ENCODE measurements at regions not wholly inside any gene's neighbourhood (a gene's known extent, or its start where the extent isn't known, plus 50 kb on each side); places are given as distances from the start of the nearest gene placed in this dataset.

- TF ChIP-seq EZH2phosphoT487 (conservative IDR thresholded peaks at IDR 0.05; ENCODE audit: low read length), result no peak
- no peak for TF ChIP-seq CTCF (IDR thresholded peaks at IDR 0.05; ENCODE audit: insufficient read depth, low read length, poor library complexity, severe bottlenecking)
These were observed 110.5 kb downstream of the ANKRD60 start for GRCh38 chr20:58117944-58118343.
